Suprapubic skin (tissue), 3 donors: ENCODE measurements at regions not wholly inside any gene's neighbourhood (a gene's known extent, or its start where the extent isn't known, plus 50 kb on each side); places are given as distances from the start of the nearest gene placed in this dataset.

Experiments
- POLR2AphosphoS5 ChIP-seq, 3 donors: sonication (generic); formaldehyde crosslinking; IDR thresholded peaks; one replicate each; pipeline ENCODE4 v1.6.1; 2017; ENCODE audit warnings: antibody characterized with exemption in 3 of 3
- TF ChIP-seq, protein P1 (sequence below), 2 donors: fragments of 200-600 bp in 1 of 2; fragments of 450-650 bp in 1 of 2; sonication (generic) in 1 of 2; IDR thresholded peaks; one replicate each; pipeline ENCODE4 v1.5.1; 2016 to 2019; ENCODE audit warnings: antibody characterized with exemption in 2 of 2, mild to moderate bottlenecking in 1 of 2, moderate library complexity in 1 of 2

DNA sequence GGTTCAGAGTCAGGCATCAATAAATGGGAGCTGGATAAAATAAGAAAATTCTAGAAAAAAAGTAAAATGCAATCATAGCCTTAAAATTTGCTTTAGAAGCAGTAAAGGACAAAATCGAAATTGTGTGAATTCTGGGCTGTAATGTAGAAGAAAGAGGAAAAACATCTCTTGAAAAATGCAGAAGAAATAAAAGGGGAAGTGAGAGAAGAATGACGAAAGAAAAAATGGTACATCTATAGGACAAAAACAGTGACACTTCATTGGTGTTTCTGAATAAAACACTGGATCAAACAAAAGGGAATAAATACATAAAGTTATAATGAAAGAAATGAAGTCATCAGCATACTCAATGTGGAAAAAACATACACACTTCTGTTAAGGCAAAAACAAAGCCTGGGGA is 642.3 kb downstream of the ACTL7B start:
- TF ChIP-seq, protein P1, sequence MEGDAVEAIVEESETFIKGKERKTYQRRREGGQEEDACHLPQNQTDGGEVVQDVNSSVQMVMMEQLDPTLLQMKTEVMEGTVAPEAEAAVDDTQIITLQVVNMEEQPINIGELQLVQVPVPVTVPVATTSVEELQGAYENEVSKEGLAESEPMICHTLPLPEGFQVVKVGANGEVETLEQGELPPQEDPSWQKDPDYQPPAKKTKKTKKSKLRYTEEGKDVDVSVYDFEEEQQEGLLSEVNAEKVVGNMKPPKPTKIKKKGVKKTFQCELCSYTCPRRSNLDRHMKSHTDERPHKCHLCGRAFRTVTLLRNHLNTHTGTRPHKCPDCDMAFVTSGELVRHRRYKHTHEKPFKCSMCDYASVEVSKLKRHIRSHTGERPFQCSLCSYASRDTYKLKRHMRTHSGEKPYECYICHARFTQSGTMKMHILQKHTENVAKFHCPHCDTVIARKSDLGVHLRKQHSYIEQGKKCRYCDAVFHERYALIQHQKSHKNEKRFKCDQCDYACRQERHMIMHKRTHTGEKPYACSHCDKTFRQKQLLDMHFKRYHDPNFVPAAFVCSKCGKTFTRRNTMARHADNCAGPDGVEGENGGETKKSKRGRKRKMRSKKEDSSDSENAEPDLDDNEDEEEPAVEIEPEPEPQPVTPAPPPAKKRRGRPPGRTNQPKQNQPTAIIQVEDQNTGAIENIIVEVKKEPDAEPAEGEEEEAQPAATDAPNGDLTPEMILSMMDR (IDR thresholded peaks at IDR 0.05) = no peak
- no peak for TF ChIP-seq POLR2AphosphoS5 (IDR thresholded peaks at IDR 0.05)
